Stimulated activated CD4-positive, alpha-beta T cell treated with anti-CD3 and anti-CD28 coated beads, Interleukin-2, amount 100 ng/mL, for 24 hours (primary cell): ENCODE measurements at regions not wholly inside any gene's neighbourhood (a gene's known extent, or its start where the extent isn't known, plus 50 kb on each side); places are given as distances from the start of the nearest gene placed in this dataset.

Source experiments
- DNase-seq, 2 donors: peaks; one replicate each; pipeline ENCODE4 v3.0.0-alpha.2; 2020

DNA sequence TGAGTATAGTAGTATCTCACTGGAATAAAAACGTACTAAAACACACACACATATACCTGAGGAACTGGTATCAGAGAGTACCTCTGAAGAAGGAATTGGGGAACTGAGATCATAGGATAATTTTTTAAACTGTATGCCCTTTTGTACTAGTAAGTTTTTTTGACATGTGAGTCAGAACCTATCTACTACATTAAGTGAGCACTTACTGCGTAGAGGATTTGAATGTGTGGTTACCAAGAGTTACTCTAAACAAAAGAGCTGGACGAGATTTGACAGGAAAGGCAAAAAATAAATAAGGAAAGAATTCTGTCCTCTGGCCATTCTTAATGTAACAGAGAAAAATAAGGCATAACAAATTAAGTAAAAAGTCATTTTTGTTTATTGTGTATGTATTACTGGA, 546.5 kb upstream of the FAT1 start:
- no peak for DNase-seq

DNA sequence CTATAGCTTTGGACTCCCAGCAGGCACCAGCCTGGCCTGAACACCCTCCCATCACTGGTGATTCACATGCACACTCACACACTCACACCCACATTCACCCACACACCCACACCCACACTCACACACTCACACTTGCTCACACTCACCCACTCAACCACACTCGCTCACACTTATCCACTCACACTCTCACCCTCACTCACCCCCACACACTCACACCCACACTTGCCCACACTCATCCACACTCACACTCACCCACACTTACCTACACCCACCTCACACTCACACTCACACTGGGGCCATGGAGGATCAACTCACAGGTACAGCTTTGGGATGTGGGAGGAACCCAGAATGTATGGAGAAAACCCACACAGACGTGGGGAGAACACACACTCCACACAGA, 548.2 kb upstream of the FAT1 start:
- no peak for DNase-seq

- DNase-seq: no peak
Observed at GRCh38 chr4:187274153-187274552, 550.5 kb upstream of the FAT1 start.

GRCh38 chr4:187276736-187277408, 553.2 kb upstream of the FAT1 start:
- no peak for DNase-seq

- DNase-seq: no peak
Observed at GRCh38 chr4:187283201-187283955, 559.7 kb upstream of the FAT1 start.

- DNase-seq: no peak
Observed at GRCh38 chr4:187286525-187286924, 562.9 kb upstream of the FAT1 start.

- DNase-seq: no peak
Observed at GRCh38 chr4:187289371-187289770, 565.7 kb upstream of the FAT1 start.

- DNase-seq: no peak
Observed at GRCh38 chr4:187294861-187295260, 571.2 kb upstream of the FAT1 start.

- no peak for DNase-seq
Observed at GRCh38 chr4:187301923-187302322, 578.3 kb upstream of the FAT1 start.

- no peak for DNase-seq
Observed at GRCh38 chr4:187302457-187303150, 578.9 kb upstream of the FAT1 start.

- no peak for DNase-seq
Observed at GRCh38 chr4:187304133-187304532, 580.5 kb upstream of the FAT1 start.

DNA sequence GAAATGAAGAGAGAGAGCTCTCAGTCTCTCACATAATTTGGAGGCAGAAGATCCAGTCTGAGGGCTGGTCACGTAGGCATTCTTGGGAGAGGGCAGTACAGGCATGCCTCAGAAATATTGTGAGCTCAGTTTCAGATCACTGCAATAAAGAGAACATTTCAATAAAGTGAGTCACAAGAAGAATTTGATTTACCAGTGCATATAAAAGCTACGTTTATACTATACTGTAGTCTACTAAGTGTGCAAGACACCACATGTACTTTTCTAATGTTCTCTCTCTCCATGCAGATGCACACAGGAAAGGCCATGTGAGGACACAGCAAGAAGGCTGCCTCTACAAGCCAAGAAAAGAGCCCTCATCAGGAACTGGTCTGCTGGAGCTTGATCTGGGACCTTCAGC, 583.5 kb upstream of the FAT1 start:
- DNase-seq: no peak

GRCh38 chr4:187309456-187309855, 585.8 kb upstream of the FAT1 start:
- DNase-seq: no peak

DNA sequence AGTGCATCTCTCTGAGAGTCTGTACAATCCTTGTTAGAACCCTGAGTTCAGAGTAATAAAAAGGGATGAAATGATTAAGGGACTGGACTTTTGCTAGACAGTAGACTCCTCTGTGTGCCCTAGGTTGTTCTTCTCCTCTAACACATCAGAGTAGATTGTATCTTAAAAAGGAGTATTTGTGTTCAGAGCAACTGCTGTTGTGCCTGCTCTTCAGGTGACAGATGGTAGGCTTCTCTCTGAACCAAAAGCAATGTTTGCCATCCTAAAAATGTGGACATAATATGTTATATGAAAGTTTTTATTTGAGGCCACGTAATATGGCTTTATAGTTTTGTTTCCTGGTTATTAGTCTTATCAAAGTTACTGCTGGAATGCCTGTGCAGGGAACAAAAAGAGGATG, 588.6 kb upstream of the FAT1 start:
- no peak for DNase-seq

GRCh38 chr4:187317799-187318198, 594.1 kb upstream of the FAT1 start:
- DNase-seq: no peak

DNA sequence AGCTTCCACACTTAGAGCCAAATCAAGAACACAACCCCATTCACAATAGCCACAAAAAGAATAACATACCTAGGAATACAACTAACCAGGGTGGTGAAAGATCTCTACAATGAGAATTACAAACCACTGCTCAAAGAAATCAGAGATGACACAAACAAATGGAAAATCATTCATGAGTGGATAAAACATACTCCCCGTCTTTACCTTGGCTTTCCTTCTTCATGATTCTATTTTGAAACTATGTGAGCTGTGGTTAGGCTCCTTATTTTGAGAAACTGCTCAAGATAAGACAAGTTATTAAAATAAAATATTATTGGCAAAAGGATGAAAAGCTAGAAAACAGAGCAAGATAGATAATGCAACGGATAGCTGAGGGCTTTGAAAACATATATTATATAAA, 598.1 kb upstream of the FAT1 start:
- DNase-seq: no peak

DNA sequence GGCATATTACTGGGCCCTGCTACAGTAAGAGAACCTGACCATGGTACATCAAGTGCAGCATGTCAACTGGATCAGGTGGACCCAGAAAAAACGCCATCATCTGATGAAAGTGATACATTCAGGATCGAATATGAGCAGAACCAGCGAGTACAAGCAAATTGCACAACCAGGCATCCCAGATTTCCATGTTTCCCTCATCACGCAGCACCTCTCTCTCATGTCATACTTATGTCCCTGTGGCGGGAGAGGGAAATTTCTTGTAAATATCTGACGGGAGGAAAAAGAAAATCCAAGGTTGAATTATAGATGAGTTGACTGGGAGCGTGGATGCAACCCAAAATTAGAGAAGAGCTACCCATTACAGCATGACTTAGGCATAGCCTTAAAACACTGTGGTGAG, 608.5 kb upstream of the FAT1 start:
- DNase-seq: no peak

- DNase-seq: no peak
Observed at GRCh38 chr4:187333151-187333550, 609.5 kb upstream of the FAT1 start.

DNA sequence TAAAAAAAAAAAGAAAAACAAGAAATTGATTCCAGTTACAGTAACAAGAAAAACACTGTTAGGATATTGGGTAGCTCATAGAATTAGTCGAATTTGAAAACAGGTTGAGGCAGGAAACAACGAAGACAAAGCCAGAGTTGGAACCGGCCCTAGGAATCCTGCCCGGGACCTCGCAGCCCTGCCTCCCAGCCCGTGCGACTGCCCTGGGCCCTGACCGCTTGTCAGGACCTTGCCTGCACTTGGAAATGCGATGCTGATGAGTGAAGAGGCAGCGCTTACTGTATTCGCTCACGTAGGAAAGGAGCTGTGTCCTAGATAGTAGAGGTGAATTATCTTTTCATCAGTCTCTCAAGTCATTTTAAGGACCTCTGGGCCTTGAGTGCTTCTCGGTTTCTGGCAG, 611.7 kb upstream of the FAT1 start:
- no peak for DNase-seq

GRCh38 chr4:187354740-187355139, 631.1 kb upstream of the FAT1 start:
- no peak for DNase-seq

- no peak for DNase-seq
Observed at GRCh38 chr4:187357045-187357643, 633.5 kb upstream of the FAT1 start.

DNA sequence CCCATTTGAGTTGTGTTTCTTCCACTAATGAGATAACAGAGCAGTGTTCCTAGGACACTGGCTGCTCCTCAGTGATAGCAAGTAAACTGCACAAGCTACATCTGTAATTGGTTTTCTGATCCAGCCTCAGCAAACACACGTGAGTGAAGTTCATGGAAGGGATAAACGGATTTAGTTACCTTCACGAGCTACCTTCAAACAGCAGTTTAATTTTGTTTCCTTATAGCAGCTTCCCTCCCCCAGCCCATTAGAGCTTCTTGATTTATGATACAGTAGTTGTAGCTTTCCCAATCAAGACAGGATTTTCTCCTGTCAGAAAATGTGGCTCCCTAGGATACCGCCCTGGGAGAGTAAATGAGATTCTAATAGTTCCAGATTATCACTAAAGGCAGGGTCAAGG, 634.2 kb upstream of the FAT1 start:
- no peak for DNase-seq

- no peak for DNase-seq
Observed at GRCh38 chr4:187362937-187363857, 632.4 kb upstream of the ZFP42 start.
